Nephron progenitor cell (in vitro differentiated cells): ENCODE measurements at regions not wholly inside any gene's neighbourhood (a gene's known extent, or its start where the extent isn't known, plus 50 kb on each side); places are given as distances from the start of the nearest gene placed in this dataset.

Experiments
- DNase-seq: peaks from one replicate; pipeline ENCODE4 v3.0.0; 2021
- H3K27ac Mint-ChIP-seq: 2 replicates; pipeline ENCODE4 v1.8.0; 2021; ENCODE audit warnings: mild to moderate bottlenecking, moderate library complexity, mixed read lengths
- H3K27me3 Mint-ChIP-seq: 2 replicates; pipeline ENCODE4 v1.8.0; 2021; ENCODE audit warnings: mild to moderate bottlenecking, low read depth, mixed read lengths; ENCODE audit not compliant: poor library complexity
- H3K36me3 Mint-ChIP-seq: 2 replicates; pipeline ENCODE4 v1.8.0; 2021; ENCODE audit warnings: low read depth, mixed read lengths
- H3K4me1 Mint-ChIP-seq: 2 replicates; pipeline ENCODE4 v1.8.0; 2021; ENCODE audit warnings: mixed read lengths
- H3K4me3 Mint-ChIP-seq: 2 replicates; pipeline ENCODE4 v1.8.0; 2021; ENCODE audit warnings: mild to moderate bottlenecking, moderate library complexity, mixed read lengths
- H3K9me3 Mint-ChIP-seq: 2 replicates; pipeline ENCODE4 v1.8.0; 2021; ENCODE audit warnings: mild to moderate bottlenecking, moderate library complexity, mixed read lengths
- CTCF ChIP-seq: fragments of 200-600 bp; sonication (generic); IDR thresholded peaks from 2 replicates; pipeline ENCODE4 v1.5.0; 2021; ENCODE audit warnings: antibody characterized with exemption

GRCh38 chr9:22392523-22392922 lies 54.1 kb upstream of the DMRTA1 start:
- peaks cover 8% of the 10 kb centered on the region for H3K9me3 Mint-ChIP-seq
- no peaks in the 10 kb centered on the region for H3K36me3 Mint-ChIP-seq

DNA sequence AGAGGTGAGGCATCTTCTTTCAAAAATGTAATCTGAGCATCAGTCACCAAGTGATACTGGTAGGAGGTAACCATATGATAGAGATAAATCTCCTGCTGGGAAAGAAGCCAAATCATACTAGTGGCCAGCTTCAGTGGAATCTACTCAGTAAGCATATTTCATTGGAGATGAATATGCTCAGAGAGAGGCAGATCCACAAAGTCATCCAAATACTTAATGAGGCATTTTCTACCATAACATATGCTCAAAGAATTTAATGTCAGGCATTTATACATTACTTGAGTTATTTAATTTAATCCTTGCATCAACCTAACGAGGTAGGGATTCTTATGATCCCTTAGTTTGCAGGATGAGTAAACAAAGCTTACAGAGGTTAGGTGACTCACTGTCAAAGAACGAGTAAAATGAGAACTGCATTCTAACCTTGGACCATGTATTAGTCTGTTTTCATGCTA lies 50.9 kb upstream of the DMRTA1 start:
- no peaks in the 10 kb centered on the region for H3K36me3 Mint-ChIP-seq
- H3K27me3 Mint-ChIP-seq: peaks cover 3% of the 10 kb centered on the region
- H3K4me1 Mint-ChIP-seq: no peaks in the 10 kb centered on the region
- TF ChIP-seq CTCF: no peak
- no peak overlapping the region for H3K27ac Mint-ChIP-seq
- DNase-seq: no peak
- H3K4me3 Mint-ChIP-seq: no peak overlapping the region
- H3K9me3 Mint-ChIP-seq: peaks cover 8% of the 10 kb centered on the region

More at GRCh38 chr9:22392523-22392922, 54.1 kb upstream of the DMRTA1 start:
- Mint-ChIP-seq H3K4me3 (no peak overlapping the region), H3K27me3 (peaks cover 3% of the 10 kb centered on the region), H3K4me1 (no peaks in the 10 kb centered on the region), H3K27ac (no peak overlapping the region)
- no peak for TF ChIP-seq CTCF
- DNase-seq: no peak
